Spleen (tissue), 7 donors: ENCODE measurements at regions not wholly inside any gene's neighbourhood (a gene's known extent, or its start where the extent isn't known, plus 50 kb on each side); places are given as distances from the start of the nearest gene placed in this dataset.

ENCODE experiments used
- CTCF ChIP-seq, 11 experiments: fragments of 200-600 bp in 7 of 11; fragments of 450-650 bp in 4 of 11; sonication (generic) in 4 of 11; IDR thresholded peaks in 8 of 11; conservative IDR thresholded peaks in 3 of 11; 1 replicate in 7 of 11; 2 replicates in 4 of 11; pipeline versions ENCODE4 v1.4.0 to v1.8.0; 2016 to 2021; ENCODE audit warnings: antibody characterized with exemption in 11 of 11, inconsistent platforms in 4 of 11, mild to moderate bottlenecking in 1 of 11
- POLR2A ChIP-seq, 3 donors: fragments of 450-650 bp; IDR thresholded peaks; one replicate each; pipeline ENCODE4 v1.5.1; 2017; ENCODE audit warnings: antibody characterized with exemption in 3 of 3, mild to moderate bottlenecking in 1 of 3
- POLR2AphosphoS5 ChIP-seq, 3 donors: sonication (generic); formaldehyde crosslinking; IDR thresholded peaks; one replicate each; pipeline ENCODE4 v1.5.1; 2017; ENCODE audit warnings: antibody characterized with exemption in 3 of 3
- donor health status: DM: no; HTN: no; CAD: no; lungs with moderate emphysema.
- donor health status: DM: no; HTN: no; CAD: no.
- donor health status: DM: no; HTN: no; CAD: no.

- TF ChIP-seq POLR2A (IDR thresholded peaks at IDR 0.05) = no peak
- no peak for TF ChIP-seq CTCF (IDR thresholded peaks at IDR 0.05 in 8 of 11, conservative IDR thresholded peaks at IDR 0.05 in 3 of 11)
- TF ChIP-seq POLR2AphosphoS5 (IDR thresholded peaks at IDR 0.05) = no peak
Observed at GRCh38 chr18:65227970-65228369, 522.8 kb upstream of the CDH7 start.
